ENCODE measurements at regions not wholly inside any gene's neighbourhood (a gene's known extent, or its start where the extent isn't known, plus 50 kb on each side); places are given as distances from the start of the nearest gene placed in this dataset.

GRCh38 chr12:89289720-89290119 is 62.6 kb downstream of the DUSP6 start:
- DNase-seq (ENCODE audit: extremely low spot score), result no peak
- CTCF ChIA-PET, result no interaction called here
- POLR2A ChIA-PET, result no interaction called here
- no peak for TF ChIP-seq CTCF (IDR thresholded peaks at IDR 0.05; ENCODE audit: control extremely low read depth, extremely low read depth, low read depth, missing control alignments)

GRCh38 chr12:89288959-89289358 is 63.3 kb downstream of the DUSP6 start:
- CTCF ChIA-PET, result no interaction called here
- no peak for DNase-seq (ENCODE audit: extremely low spot score)
- TF ChIP-seq CTCF (IDR thresholded peaks at IDR 0.05; ENCODE audit: control extremely low read depth, extremely low read depth, low read depth, missing control alignments), result no peak
- POLR2A ChIA-PET, result no interaction called here

GRCh38 chr12:89286501-89286900 is 65.8 kb downstream of the DUSP6 start:
- no peak for TF ChIP-seq CTCF (IDR thresholded peaks at IDR 0.05; ENCODE audit: control extremely low read depth, extremely low read depth, low read depth, missing control alignments)
- DNase-seq (ENCODE audit: extremely low spot score), result no peak
- ChIA-PET CTCF (interaction anchor here (0.9 to 1.0 kb wide), 2 partner anchors 10 to 60 kb away, joined by 3 read pairs; no protein-coding TSS in a partner anchor), POLR2A (no interaction called here)

GRCh38 chr12:89281539-89281867 is 70.8 kb downstream of the DUSP6 start:
- POLR2A ChIA-PET, result no interaction called here
- CTCF ChIA-PET, result interaction anchor here (1.2 kb wide), 1 partner anchor 17 kb away, joined by 5 read pairs; no protein-coding TSS in a partner anchor
- TF ChIP-seq CTCF (IDR thresholded peaks at IDR 0.05; ENCODE audit: control extremely low read depth, extremely low read depth, low read depth, missing control alignments), result no peak
- no peak for DNase-seq (ENCODE audit: extremely low spot score)

GRCh38 chr12:89280833-89281538 is 71.3 kb downstream of the DUSP6 start:
- DNase-seq (ENCODE audit: extremely low spot score), result no peak
- ChIA-PET CTCF (interaction anchor here (1.2 kb wide), 1 partner anchor 18 kb away, joined by 5 read pairs; no protein-coding TSS in a partner anchor), POLR2A (no interaction called here)

GRCh38 chr12:89279499-89279898 is 72.8 kb downstream of the DUSP6 start:
- no peak for DNase-seq (ENCODE audit: extremely low spot score)
- CTCF ChIA-PET, result no interaction called here
- POLR2A ChIA-PET, result no interaction called here
- TF ChIP-seq CTCF (IDR thresholded peaks at IDR 0.05; ENCODE audit: control extremely low read depth, extremely low read depth, low read depth, missing control alignments), result no peak

More at GRCh38 chr12:89280833-89281538, 71.3 kb downstream of the DUSP6 start:
- no peak for TF ChIP-seq CTCF (IDR thresholded peaks at IDR 0.05; ENCODE audit: control extremely low read depth, extremely low read depth, low read depth, missing control alignments)
